HL-60 (cell line): ENCODE measurements at regions not wholly inside any gene's neighbourhood (a gene's known extent, or its start where the extent isn't known, plus 50 kb on each side); places are given as distances from the start of the nearest gene placed in this dataset.

Experiments used
- POLR2AphosphoS5 ChIP-seq: IDR thresholded peaks from 2 replicates; pipeline ENCODE4 v1.6.1; 2012; ENCODE audit warnings: low read depth
- TF ChIP-seq, protein P1 (sequence below): IDR thresholded peaks from one replicate; pipeline ENCODE4 v1.5.1; 2011; ENCODE audit warnings: low read length, control low read depth, inconsistent platforms; ENCODE audit not compliant: insufficient read depth
- TF ChIP-seq, protein P2 (sequence below): IDR thresholded peaks from 2 replicates; pipeline ENCODE4 v1.6.1; 2012; ENCODE audit warnings: low read depth; ENCODE audit not compliant: insufficient replicate concordance

DNA sequence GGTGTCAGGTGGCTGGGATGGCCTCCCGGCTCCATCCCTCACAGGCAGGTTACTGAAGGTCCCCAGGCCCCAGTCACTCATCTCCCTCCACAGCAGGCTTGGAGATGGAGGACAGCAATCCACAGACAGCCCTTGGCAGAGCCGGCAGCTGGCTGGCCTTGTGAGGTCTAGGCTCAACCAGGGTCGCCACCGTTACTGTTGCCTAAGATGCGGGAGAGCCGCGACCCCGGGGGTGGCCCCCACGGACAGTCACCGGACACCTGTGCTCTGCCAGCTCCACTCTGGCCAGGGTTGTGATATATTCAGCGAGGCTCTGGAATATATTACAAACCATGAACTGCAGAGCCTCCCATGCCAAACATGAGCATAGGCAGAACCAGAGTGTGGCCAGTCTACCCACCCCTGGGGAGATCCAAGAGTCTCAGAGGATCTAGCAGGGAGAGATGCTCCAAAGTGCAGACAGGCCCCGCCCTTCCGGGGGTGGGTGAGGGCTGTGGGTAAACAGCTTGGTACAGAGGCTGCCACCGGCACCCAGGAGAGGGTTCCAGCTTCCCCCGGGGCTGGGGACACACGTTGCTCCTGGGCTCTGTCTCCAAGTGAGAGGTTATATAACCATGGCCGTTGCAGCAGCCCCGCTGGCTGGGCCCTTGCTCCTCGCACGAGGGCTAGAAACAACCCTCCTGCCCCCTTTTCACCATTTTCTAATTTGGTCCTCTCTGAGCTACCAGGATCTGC, 55.9 kb upstream of the DIO3 start:
- TF ChIP-seq, protein P1, sequence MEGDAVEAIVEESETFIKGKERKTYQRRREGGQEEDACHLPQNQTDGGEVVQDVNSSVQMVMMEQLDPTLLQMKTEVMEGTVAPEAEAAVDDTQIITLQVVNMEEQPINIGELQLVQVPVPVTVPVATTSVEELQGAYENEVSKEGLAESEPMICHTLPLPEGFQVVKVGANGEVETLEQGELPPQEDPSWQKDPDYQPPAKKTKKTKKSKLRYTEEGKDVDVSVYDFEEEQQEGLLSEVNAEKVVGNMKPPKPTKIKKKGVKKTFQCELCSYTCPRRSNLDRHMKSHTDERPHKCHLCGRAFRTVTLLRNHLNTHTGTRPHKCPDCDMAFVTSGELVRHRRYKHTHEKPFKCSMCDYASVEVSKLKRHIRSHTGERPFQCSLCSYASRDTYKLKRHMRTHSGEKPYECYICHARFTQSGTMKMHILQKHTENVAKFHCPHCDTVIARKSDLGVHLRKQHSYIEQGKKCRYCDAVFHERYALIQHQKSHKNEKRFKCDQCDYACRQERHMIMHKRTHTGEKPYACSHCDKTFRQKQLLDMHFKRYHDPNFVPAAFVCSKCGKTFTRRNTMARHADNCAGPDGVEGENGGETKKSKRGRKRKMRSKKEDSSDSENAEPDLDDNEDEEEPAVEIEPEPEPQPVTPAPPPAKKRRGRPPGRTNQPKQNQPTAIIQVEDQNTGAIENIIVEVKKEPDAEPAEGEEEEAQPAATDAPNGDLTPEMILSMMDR, result no peak
- TF ChIP-seq POLR2AphosphoS5, result no peak
- TF ChIP-seq, protein P2, sequence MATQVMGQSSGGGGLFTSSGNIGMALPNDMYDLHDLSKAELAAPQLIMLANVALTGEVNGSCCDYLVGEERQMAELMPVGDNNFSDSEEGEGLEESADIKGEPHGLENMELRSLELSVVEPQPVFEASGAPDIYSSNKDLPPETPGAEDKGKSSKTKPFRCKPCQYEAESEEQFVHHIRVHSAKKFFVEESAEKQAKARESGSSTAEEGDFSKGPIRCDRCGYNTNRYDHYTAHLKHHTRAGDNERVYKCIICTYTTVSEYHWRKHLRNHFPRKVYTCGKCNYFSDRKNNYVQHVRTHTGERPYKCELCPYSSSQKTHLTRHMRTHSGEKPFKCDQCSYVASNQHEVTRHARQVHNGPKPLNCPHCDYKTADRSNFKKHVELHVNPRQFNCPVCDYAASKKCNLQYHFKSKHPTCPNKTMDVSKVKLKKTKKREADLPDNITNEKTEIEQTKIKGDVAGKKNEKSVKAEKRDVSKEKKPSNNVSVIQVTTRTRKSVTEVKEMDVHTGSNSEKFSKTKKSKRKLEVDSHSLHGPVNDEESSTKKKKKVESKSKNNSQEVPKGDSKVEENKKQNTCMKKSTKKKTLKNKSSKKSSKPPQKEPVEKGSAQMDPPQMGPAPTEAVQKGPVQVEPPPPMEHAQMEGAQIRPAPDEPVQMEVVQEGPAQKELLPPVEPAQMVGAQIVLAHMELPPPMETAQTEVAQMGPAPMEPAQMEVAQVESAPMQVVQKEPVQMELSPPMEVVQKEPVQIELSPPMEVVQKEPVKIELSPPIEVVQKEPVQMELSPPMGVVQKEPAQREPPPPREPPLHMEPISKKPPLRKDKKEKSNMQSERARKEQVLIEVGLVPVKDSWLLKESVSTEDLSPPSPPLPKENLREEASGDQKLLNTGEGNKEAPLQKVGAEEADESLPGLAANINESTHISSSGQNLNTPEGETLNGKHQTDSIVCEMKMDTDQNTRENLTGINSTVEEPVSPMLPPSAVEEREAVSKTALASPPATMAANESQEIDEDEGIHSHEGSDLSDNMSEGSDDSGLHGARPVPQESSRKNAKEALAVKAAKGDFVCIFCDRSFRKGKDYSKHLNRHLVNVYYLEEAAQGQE, result no peak
